SU-DHL-6 (cell line): ENCODE measurements at regions not wholly inside any gene's neighbourhood (a gene's known extent, or its start where the extent isn't known, plus 50 kb on each side); places are given as distances from the start of the nearest gene placed in this dataset.

Source experiments
- EZH2phosphoT487 ChIP-seq: fragments of 200-600 bp; sonication (generic), shearing (Covaris generic); conservative IDR thresholded peaks from 2 replicates; pipeline ENCODE4 v1.6.1; 2018; ENCODE audit warnings: mild to moderate bottlenecking, antibody characterized with exemption, low read length, moderate library complexity, mixed read lengths
- TF ChIP-seq, protein P1 (sequence below): fragments of 200-600 bp; sonication (generic); IDR thresholded peaks from one replicate; pipeline ENCODE4 v1.5.1; 2017; ENCODE audit warnings: antibody characterized with exemption, mild to moderate bottlenecking, low read length, moderate library complexity; ENCODE audit not compliant: insufficient read depth, poor library complexity, severe bottlenecking

DNA sequence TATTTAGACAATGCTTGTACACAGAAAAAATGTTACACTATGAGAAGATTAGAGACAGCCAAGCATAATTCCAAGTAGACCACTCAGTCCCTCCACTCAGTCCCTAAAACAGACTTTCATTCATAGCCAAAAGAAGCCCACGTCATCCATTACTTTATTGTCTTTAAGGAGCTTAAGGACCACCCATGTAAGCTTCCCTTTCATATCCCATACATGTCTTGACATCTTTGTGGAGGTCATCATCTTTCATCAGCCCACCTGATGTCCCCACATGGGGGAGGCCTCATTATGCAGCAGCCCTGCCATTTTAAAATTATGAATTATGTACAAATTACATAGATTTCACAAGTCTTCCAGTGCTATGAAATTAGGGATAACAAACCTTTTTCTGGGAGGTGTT lies 92.6 kb upstream of the PALMD start:
- no peak for TF ChIP-seq EZH2phosphoT487
- TF ChIP-seq, protein P1, sequence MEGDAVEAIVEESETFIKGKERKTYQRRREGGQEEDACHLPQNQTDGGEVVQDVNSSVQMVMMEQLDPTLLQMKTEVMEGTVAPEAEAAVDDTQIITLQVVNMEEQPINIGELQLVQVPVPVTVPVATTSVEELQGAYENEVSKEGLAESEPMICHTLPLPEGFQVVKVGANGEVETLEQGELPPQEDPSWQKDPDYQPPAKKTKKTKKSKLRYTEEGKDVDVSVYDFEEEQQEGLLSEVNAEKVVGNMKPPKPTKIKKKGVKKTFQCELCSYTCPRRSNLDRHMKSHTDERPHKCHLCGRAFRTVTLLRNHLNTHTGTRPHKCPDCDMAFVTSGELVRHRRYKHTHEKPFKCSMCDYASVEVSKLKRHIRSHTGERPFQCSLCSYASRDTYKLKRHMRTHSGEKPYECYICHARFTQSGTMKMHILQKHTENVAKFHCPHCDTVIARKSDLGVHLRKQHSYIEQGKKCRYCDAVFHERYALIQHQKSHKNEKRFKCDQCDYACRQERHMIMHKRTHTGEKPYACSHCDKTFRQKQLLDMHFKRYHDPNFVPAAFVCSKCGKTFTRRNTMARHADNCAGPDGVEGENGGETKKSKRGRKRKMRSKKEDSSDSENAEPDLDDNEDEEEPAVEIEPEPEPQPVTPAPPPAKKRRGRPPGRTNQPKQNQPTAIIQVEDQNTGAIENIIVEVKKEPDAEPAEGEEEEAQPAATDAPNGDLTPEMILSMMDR: no peak
